HG03103 (cell line): ENCODE measurements at regions not wholly inside any gene's neighbourhood (a gene's known extent, or its start where the extent isn't known, plus 50 kb on each side); places are given as distances from the start of the nearest gene placed in this dataset.

ENCODE experiments used
- ATAC-seq: cut with Tn5 transposase; IDR thresholded peaks from one replicate; pipeline ENCODE4 v1.9.1; 2021; ENCODE audit warnings: low read depth; ENCODE audit not compliant: unreplicated experiment

DNA sequence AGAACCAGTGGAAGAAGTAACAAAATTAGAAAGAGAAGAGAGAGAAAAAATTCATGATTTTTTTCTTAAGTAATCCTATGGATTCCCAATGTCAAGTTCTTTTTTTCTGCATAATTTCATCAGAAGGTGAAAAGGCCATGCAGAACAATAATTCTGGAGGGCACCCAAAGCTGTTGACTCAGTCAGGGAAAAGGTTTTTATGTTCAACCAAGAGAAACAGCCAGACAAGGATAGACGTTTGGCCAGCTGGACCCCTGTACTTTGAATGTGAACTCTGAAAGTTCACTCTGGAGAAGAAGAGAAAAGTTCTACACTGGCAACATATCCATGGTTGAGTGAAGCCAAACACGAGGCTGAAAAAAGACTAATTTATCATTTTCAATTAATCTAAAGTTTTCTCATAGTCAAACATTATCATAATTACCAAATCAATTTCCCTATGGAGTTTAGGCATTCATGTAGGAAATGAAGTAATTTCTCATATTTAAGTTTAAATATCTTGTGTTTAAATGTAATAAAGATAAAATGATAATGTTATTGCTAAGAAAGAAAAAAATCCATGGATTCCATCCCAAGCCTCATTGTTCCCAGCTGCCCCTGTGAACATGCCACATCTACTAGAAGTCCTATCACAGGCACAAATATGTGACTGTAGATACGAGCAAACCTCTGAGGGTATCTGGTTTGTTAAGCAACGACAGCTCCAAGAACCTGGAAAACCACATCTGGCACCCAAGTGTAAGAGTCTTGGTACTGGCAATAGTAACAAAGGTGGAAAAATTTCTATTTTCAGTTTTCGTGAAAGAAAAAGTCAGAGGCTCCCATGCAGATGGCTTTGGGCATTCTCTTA lies 742.7 kb upstream of the ACVR2A start:
- ATAC-seq, result no peak

DNA sequence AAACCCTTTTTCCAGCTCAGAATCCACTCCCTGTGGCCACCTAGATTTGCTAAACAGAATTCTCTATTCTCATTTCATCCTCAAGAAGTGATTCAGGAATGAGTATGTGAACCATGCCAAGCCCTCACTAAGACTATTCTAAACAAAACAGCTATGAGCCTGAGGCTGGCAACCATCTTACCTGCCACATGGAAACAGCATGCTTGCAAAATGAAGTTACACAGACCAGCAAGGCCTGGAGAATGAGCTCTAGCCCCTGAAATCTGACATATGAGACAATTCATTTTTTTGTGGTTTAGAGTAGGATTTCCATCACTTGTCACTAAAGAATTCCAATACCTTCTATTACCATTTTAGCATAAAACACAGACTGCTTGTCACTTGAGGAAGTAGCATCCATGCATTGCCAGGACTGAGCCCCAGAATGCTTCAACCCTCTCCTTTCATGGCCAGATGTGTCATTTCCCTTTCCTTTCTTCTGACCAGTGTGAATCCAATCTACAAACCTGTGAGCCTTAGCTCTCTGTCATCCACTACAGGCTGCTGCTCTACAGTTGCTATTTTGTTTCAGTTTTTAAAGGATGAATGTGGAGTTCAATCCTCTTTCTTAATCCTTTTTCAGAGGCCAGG lies 744.3 kb upstream of the ACVR2A start:
- ATAC-seq, result no peak

DNA sequence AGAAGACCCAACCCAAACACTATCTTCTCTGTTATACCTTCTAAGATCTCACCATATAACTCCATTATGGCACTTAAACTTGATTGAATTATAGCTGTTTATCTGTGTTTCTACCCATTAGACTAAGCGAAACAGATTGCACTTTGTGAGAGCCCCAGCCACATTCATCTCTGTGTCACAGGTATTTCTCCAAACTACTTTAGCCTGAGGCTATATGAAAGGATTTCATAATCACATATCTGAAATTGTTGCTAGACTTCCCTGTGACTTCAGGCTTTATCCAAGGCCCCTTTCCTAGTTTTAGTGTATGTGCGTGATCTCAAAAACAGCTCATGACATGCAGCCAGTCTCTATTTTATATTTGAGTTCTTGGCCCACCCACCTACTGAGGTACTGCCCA lies 745.0 kb upstream of the ACVR2A start:
- no peak for ATAC-seq

DNA sequence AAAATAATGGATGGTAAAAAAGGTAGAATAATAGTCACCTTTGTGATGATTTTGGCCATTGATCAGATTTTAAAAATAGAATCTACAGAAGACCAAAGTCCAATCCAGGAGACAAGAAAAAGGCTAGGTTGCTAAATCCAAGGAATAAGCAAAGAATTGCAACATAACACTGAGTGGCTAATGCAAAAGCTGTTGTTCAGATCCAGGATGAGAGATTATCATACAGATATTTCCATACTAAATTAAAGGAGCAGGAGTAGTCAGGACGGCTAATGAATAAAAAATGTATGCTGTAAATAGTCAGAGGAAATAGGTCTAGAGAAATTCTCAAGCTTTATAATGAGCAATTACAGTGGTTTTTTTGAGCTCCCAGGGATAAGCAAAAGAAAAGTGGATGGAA lies 745.9 kb upstream of the ACVR2A start:
- no peak for ATAC-seq

DNA sequence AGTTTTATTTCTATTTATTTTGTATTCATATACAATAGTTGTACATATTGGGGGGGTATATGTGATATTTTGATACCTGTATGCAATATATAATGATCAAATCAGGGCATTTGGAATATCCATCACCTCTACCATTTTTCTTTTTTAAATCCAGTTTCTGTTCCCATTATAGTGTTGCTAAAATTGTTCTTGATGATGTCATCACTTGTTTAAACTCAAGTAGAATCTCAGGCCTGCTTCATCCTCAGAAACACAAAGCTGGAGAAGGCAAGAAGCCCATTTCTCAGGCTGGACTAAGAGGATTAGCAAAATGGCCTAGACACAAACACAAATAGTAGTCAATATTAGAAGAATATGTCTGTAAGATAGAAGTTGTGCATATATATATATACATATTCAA lies 747.1 kb upstream of the ACVR2A start:
- no peak for ATAC-seq

DNA sequence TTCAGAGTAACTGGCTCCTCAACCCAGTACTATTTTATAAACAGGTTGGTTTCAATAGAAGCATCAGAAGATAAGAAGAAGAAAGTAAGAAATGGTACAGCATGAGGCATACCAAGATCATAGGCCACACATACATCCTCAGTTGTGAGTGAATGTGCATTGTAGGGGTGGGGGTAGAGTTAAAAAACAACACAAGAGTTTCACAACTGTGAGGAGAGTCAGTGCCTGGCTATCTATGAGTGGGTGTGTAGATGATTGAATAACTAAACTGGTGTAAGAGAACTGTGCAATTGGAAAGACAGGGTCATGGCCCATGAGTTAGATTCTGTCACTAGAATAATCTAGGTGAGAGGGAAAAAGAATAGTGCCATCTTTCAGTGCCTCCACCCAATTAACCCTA lies 748.2 kb upstream of the ACVR2A start:
- no peak for ATAC-seq

DNA sequence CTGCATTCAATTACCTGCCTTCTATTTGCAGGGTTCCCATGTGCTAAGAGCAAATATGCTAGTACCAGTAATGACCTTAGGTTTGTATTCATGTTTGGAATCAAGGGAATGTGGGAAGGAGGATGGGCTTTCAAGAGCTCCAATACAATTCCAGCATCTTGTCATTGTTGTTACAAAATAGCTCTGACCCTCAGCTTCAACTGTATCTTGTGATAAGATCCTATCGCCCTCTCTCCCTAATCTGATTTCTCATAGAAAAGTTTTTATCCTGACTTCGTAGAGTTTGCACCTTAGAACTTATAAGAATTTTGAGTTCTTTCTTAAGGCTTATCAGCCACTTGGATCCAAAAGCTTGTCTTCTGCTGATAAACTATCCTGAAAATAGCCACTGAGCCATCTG lies 749.5 kb upstream of the ACVR2A start:
- ATAC-seq, result no peak

DNA sequence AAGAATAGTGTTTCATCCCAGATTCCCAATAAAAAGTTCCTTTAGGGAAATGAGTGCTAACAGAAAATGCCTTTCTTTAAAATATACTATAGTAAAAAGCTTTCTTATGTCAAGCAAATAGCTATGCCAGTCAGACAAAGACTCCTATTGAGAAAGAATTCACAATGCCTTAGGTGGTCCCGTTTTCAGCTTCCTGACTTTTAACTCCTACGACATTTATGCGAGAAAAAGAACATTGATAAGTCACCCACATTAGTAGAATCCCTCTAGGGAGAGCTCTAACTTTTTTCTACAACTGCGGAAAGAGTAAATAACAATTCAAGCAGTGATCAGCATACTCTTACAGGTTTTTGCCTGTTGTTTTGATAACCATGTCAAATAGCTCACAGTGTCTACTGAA lies 750.8 kb upstream of the ACVR2A start:
- ATAC-seq, result no peak

DNA sequence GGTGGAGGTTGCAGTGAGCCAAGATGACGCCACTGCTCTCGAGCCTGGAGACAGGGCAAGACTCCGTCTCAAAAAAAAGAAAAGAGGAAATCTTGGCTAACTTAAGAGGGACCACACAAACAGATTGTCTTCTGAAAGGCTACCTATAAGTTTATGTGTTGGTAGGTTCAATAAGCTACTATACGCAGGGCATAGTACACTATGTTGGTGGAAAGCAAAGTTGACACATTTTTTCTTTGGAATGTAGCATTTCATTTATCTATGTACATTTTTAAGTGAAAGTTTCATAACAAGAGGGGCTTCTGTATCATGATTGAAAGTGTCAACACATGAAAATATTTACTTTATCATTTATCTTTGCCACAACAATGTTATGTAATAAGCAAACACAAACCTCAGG lies 752.6 kb upstream of the ACVR2A start:
- no peak for ATAC-seq

DNA sequence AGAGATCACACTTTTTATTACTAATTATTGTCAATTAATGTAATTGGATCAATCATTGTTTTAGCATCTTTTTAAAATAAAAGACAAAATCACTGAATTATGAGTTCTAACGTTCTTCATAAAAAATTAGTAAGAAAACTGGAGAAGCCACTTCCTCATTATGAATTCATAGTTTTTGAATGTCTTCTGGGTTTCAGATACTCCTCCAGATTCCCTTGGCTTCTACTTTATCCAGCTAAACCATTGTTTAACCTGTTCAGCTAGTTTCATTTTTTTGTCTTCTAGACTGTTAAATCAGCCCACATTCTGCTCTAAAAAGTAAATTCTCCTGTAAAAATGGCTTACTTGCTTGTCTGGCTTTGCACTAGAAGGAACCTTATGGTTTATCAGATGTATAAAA lies 753.4 kb upstream of the ACVR2A start:
- ATAC-seq, result no peak

DNA sequence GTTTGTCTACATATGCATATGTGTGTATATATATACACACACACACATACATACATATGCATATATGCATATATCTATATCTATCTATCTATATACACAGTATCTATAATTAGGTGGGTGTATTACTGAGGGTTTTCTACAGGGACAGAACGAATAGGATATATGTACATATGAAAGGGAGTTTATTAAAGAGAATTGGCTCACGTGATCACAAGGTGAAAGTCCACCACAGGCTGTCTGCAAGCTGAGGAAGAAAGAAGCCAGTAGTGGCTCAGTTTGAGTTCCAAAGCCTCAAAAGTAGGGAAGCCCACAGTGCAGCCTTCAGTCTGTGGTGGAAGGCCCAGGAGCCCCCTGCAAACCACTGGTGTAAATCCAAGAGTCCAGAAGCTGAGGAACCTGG lies 756.0 kb upstream of the ACVR2A start:
- ATAC-seq, result no peak

DNA sequence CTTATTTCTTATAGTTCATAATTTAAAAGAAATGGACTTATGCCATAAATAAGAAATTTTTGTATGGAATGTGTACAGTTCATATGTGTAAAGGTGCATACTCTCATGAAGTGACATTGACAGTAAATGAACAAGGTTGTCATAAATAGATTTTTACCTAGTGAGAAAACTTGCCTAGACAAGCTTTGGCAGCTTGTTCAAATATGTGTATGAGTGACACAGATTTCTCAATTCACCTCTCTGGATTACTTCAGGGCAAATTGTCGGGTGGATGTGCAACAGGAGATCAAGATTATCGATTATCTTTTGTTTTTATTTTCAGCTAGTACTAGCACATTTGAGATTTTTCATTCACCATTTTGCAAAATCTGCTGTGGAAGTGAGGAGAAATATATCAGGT lies 758.1 kb upstream of the ACVR2A start:
- no peak for ATAC-seq

DNA sequence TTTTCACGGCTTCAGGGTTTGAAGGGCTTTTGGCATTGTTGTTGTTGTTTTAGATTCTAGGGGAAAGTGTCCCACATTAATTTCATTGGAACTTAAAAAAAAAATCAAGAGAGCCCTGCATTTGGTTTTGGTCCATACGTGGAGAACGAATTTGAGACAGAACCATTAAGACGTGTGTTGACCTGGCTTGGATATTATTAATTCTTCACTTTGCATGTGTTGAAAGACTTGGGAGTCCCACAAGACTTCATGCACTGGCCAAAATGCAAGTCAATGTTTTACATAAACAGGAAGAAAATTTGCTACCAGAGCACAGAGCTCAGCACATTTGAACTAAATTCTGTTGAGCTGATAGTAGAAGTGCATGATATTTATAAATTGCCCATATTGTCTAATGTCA lies 761.2 kb upstream of the ACVR2A start:
- ATAC-seq, result no peak

DNA sequence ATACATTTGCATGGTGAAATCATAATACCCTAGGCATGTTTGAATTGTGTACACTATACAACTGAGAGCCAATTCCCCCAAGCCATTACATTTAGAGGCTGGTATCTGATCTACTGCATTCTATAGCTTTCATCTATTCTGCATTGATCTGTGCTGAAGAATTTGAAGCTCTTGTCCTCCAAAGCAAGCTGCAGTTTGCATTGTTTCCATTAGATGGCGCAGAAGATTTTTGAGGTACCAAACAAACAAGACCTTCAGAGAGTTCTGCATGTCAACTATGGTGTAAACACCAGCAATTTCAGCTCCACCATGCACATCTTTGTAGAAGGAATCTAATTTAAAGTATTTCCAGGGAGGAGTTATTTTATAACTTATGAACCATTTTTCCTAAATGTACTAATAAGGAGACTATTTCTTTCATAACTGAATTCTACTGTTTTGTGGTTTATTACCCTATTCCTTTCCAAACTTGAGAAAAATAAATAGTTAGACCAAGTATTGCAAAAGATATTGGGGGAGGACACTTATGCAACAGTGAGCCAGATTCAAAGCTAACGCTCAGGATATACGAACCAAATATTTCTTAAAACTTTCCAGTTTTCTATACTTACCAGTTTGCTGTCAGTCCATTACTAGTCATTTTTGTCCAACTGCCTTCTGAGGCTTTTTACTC lies 761.8 kb upstream of the ACVR2A start:
- peak; percentile 85 for ATAC-seq

DNA sequence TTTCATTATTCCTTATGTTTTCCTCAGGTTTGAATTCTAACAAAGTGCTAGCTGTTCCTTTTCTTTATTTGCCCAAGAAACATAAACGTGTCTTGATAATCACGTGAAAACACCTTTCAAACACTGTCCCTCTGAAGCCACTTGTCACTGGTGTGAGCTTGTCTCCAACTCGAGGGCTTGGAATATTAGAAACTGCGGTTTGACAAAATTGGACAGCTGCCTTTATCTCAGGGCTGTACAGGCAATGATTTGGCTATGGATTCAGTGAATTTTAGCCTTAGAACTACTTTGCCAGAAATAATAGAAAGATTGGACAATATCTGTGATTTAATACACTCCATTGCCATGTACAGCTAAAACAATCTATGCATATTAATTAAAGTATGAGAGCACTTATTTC lies 763.0 kb upstream of the ACVR2A start:
- no peak for ATAC-seq

DNA sequence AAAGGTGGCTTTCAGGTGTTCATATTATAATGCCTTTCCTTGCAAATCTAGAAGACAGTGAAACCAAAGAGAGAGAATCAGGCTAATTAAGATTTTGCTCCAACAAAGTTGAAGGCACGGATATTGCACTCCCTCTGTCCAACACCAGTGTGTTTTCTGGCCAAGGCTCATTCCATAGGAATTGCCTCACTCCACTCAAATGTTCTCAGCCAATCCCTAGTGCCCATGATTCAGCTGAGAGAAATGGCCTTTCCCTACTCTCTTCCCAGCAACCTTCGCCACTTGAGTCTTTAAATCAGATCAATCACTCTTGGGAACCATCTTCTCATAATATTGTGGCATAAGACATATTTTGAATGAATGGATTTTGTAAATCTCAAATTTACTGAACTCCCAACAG lies 768.2 kb upstream of the ACVR2A start:
- no peak for ATAC-seq

DNA sequence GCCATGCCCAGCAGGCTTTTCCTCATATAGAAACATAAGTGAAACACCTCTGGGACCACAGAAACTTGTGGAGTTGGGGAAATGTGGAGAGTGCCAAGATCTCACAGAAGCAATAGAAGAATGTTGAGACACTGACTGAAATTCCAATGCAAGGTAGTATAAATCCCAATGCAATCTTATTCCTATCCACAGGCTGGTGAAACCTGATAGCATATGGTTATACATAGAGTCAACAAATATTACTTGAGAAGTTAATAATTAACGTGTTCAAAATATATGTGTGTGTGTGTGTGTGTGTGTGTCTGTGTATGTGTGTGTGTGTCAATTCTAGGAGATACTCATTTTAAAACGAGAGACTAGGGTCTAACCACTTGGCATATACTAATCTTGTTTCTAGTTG lies 776.8 kb upstream of the ACVR2A start:
- ATAC-seq, result no peak

DNA sequence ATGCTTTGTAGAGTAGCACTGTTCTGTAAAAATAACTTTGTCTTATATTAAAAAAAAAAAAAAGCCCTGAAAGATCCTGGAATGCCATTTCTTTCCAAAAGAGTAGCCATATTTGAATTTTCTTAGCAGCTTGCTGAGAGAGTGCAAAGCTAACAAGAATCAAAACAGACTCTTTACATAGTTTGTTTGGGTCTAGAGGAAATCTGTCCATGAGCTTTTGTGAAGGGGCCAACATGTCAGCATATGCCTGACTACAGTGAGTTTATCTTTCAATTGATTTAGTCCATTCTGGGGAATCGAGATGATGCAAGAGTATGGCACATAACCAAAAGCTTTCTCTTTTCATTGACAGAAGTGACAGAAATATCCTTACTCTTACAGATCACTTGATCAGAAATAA lies 777.7 kb upstream of the ACVR2A start:
- ATAC-seq, result no peak

DNA sequence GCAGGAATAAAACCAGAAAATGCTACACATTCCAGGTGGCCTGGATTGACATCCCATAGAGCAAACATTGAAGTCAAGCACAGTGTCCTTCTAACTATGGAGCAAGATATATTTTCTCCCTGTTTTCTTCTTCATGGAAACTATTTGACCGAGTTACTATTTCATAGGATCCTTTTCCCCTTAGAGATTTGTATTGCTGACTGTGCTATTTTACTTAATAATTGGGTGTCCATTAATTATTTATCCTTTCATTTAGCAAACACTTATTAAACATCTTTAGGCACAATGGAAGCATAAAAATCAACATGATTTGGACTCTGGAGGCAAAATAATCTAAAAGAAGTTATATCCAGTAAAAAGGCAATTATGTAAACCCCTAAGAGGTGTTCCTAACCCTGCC lies 782.8 kb upstream of the ACVR2A start:
- no peak for ATAC-seq

DNA sequence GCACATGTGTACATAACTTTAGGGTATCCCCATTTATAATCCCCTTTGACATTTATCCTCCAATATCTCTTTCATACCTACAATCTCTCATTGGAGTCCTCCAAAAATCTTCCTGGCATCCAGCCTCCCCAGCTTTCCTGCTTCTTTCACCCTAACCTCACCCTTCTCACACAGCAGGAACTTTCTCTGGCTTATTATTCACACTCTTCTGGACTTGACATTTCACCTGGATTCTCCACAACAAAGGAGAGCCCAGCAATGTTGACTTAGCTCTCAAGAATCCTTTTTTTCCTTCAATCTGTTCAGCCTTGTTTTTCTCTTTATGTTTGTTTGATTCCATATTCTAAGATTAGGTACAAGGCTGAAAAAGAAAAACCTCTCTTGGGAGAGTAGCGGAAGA lies 783.6 kb upstream of the ACVR2A start:
- ATAC-seq, result no peak

DNA sequence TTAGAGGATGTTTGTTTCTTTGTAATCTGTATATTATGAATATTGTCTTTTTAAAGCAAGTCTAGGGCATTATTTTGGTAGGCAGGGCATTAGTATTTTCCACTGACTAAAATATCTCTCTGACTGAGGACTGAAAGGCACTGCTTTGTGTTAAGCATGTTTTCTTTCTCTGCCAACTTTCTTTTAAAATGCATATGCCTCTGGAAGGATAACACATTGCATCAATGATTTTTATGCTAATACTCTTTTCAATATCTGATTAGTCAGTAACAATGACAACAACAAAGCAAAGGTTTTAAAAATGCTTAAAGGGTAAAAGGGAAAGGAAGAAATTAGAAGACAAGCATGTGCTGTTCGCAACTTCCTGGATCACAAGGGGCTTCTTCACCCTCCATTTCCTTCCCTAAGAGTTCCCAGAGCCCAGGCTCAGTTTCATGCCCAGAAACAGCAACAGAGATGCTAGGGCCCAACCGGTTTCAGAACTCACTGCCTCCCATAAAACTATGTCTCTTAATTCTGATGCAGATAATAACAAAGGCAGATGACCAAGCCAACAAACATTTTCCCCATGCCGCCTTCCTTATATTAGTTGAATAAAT lies 786.8 kb upstream of the ACVR2A start:
- no peak for ATAC-seq
